ENCODE measurements at regions not wholly inside any gene's neighbourhood (a gene's known extent, or its start where the extent isn't known, plus 50 kb on each side); places are given as distances from the start of the nearest gene placed in this dataset.

GRCh38 chr6:167508919-167509852 lies 184.3 kb downstream of the TTLL2 start:
- Mint-ChIP-seq H3K27me3 (ENCODE audit: low read depth) (peaks cover 18% of the 10 kb centered on the region), H3K4me3 (no peak overlapping the region), H3K9me3 (no peaks in the 10 kb centered on the region), H3K36me3 (ENCODE audit: insufficient read depth) (no peaks in the 10 kb centered on the region), H3K4me1 (ENCODE audit: low read depth) (no peaks in the 10 kb centered on the region)
- ATAC-seq (no peak), DNase-seq (no peak)

- Mint-ChIP-seq H3K9me3 (no peaks in the 10 kb centered on the region), H3K4me1 (ENCODE audit: low read depth) (no peaks in the 10 kb centered on the region), H3K27me3 (ENCODE audit: low read depth) (peaks cover 18% of the 10 kb centered on the region), H3K4me3 (no peak overlapping the region), H3K36me3 (ENCODE audit: insufficient read depth) (no peaks in the 10 kb centered on the region)
- ATAC-seq (no peak), DNase-seq (no peak)
These were observed 185.0 kb downstream of the TTLL2 start for GRCh38 chr6:167509853-167510220.

GRCh38 chr6:167510648-167511047 lies 185.8 kb downstream of the TTLL2 start:
- Mint-ChIP-seq H3K4me1 (ENCODE audit: low read depth) (no peaks in the 10 kb centered on the region), H3K36me3 (ENCODE audit: insufficient read depth) (no peaks in the 10 kb centered on the region), H3K9me3 (no peaks in the 10 kb centered on the region), H3K27me3 (ENCODE audit: low read depth) (peaks cover 18% of the 10 kb centered on the region), H3K4me3 (no peak overlapping the region)
- ATAC-seq (no peak), DNase-seq (no peak)

GRCh38 chr6:167512696-167513375 lies 187.9 kb downstream of the TTLL2 start:
- Mint-ChIP-seq H3K36me3 (ENCODE audit: insufficient read depth) (no peaks in the 10 kb centered on the region), H3K4me3 (no peak overlapping the region), H3K4me1 (ENCODE audit: low read depth) (no peaks in the 10 kb centered on the region), H3K9me3 (no peaks in the 10 kb centered on the region), H3K27me3 (ENCODE audit: low read depth) (peaks cover 18% of the 10 kb centered on the region)
- no peak for ATAC-seq
- no peak for DNase-seq

- no peak for ATAC-seq
- Mint-ChIP-seq H3K4me1 (ENCODE audit: low read depth) (no peaks in the 10 kb centered on the region), H3K4me3 (no peak overlapping the region), H3K27me3 (ENCODE audit: low read depth) (peaks cover 18% of the 10 kb centered on the region), H3K9me3 (no peaks in the 10 kb centered on the region), H3K36me3 (ENCODE audit: insufficient read depth) (no peaks in the 10 kb centered on the region)
- no peak for DNase-seq
These were observed 188.9 kb downstream of the TTLL2 start for GRCh38 chr6:167513778-167514177.

- peaks cover 15% of the 10 kb centered on the region for H3K27me3 Mint-ChIP-seq (ENCODE audit: low read depth)
- H3K4me3 Mint-ChIP-seq: no peak overlapping the region
- H3K9me3 Mint-ChIP-seq: no peaks in the 10 kb centered on the region
- no peaks in the 10 kb centered on the region for H3K4me1 Mint-ChIP-seq (ENCODE audit: low read depth)
- no peak for ATAC-seq
- H3K36me3 Mint-ChIP-seq (ENCODE audit: insufficient read depth): no peaks in the 10 kb centered on the region
- DNase-seq: no peak
These were observed 189.6 kb downstream of the TTLL2 start for GRCh38 chr6:167514524-167514923.

- ATAC-seq: no peak
- H3K4me1 Mint-ChIP-seq (ENCODE audit: low read depth): no peaks in the 10 kb centered on the region
- peaks cover 15% of the 10 kb centered on the region for H3K27me3 Mint-ChIP-seq (ENCODE audit: low read depth)
- no peak overlapping the region for H3K4me3 Mint-ChIP-seq
- no peaks in the 10 kb centered on the region for H3K9me3 Mint-ChIP-seq
- DNase-seq: no peak
- no peaks in the 10 kb centered on the region for H3K36me3 Mint-ChIP-seq (ENCODE audit: insufficient read depth)
These were observed 191.1 kb downstream of the TTLL2 start for GRCh38 chr6:167515873-167516507.

- ATAC-seq (no peak), DNase-seq (no peak)
- no peak overlapping the region for H3K4me3 Mint-ChIP-seq
- no peaks in the 10 kb centered on the region for H3K9me3 Mint-ChIP-seq
- H3K27me3 Mint-ChIP-seq (ENCODE audit: low read depth): peaks cover 14% of the 10 kb centered on the region
- H3K36me3 Mint-ChIP-seq (ENCODE audit: insufficient read depth): no peaks in the 10 kb centered on the region
- H3K4me1 Mint-ChIP-seq (ENCODE audit: low read depth): no peaks in the 10 kb centered on the region
These were observed 192.5 kb downstream of the TTLL2 start for GRCh38 chr6:167517254-167517916.

- ATAC-seq (no peak), DNase-seq (no peak)
- H3K27me3 Mint-ChIP-seq (ENCODE audit: low read depth): peaks cover 20% of the 10 kb centered on the region
- peaks cover 2% of the 10 kb centered on the region for H3K4me1 Mint-ChIP-seq (ENCODE audit: low read depth)
- no peaks in the 10 kb centered on the region for H3K36me3 Mint-ChIP-seq (ENCODE audit: insufficient read depth)
- H3K9me3 Mint-ChIP-seq: no peaks in the 10 kb centered on the region
- no peak overlapping the region for H3K4me3 Mint-ChIP-seq
These were observed 198.5 kb downstream of the TTLL2 start for GRCh38 chr6:167523426-167523825.

- no peaks in the 10 kb centered on the region for H3K36me3 Mint-ChIP-seq (ENCODE audit: insufficient read depth)
- H3K4me3 Mint-ChIP-seq: no peak overlapping the region
- H3K27me3 Mint-ChIP-seq (ENCODE audit: low read depth): peaks cover 22% of the 10 kb centered on the region
- H3K9me3 Mint-ChIP-seq: no peaks in the 10 kb centered on the region
- no peak for ATAC-seq
- H3K4me1 Mint-ChIP-seq (ENCODE audit: low read depth): peaks cover 2% of the 10 kb centered on the region
- DNase-seq: no peak
These were observed 199.6 kb downstream of the TTLL2 start for GRCh38 chr6:167524261-167525111.

- H3K27me3 Mint-ChIP-seq (ENCODE audit: low read depth): peaks cover 22% of the 10 kb centered on the region
- H3K4me3 Mint-ChIP-seq: no peak overlapping the region
- H3K36me3 Mint-ChIP-seq (ENCODE audit: insufficient read depth): no peaks in the 10 kb centered on the region
- no peaks in the 10 kb centered on the region for H3K9me3 Mint-ChIP-seq
- H3K4me1 Mint-ChIP-seq (ENCODE audit: low read depth): peaks cover 2% of the 10 kb centered on the region
- no peak for DNase-seq
- no peak for ATAC-seq
These were observed 200.9 kb downstream of the TTLL2 start for GRCh38 chr6:167525774-167526173.

GRCh38 chr6:167526465-167527368 lies 201.8 kb downstream of the TTLL2 start:
- Mint-ChIP-seq H3K27me3 (ENCODE audit: low read depth) (peaks cover 22% of the 10 kb centered on the region), H3K4me3 (no peak overlapping the region), H3K9me3 (no peaks in the 10 kb centered on the region), H3K36me3 (ENCODE audit: insufficient read depth) (no peaks in the 10 kb centered on the region), H3K4me1 (ENCODE audit: low read depth) (peaks cover 2% of the 10 kb centered on the region)
- ATAC-seq (no peak), DNase-seq (no peak)

GRCh38 chr6:167528239-167528638 lies 203.4 kb downstream of the TTLL2 start:
- H3K4me1 Mint-ChIP-seq (ENCODE audit: low read depth): peaks cover 2% of the 10 kb centered on the region
- H3K27me3 Mint-ChIP-seq (ENCODE audit: low read depth): peaks cover 21% of the 10 kb centered on the region

More at GRCh38 chr6:167528239-167528638, 203.4 kb downstream of the TTLL2 start:
- no peak for ATAC-seq
- no peak overlapping the region for H3K4me3 Mint-ChIP-seq
- DNase-seq: no peak
- no peaks in the 10 kb centered on the region for H3K9me3 Mint-ChIP-seq
- no peaks in the 10 kb centered on the region for H3K36me3 Mint-ChIP-seq (ENCODE audit: insufficient read depth)

Measured in activated T-cell treated with anti-CD3 and anti-CD28 coated beads, Interleukin-2, amount 50 U/mL, for 4 hours (primary cell).